GM12873 (cell line): ENCODE measurements at regions not wholly inside any gene's neighbourhood (a gene's known extent, or its start where the extent isn't known, plus 50 kb on each side); places are given as distances from the start of the nearest gene placed in this dataset.

Experiments
- TF ChIP-seq, protein P1 (sequence below): IDR thresholded peaks from 2 replicates; pipeline ENCODE4 v1.5.1; 2012; ENCODE audit warnings: low read depth, mild to moderate bottlenecking, moderate library complexity, low read length, control low read depth; ENCODE audit not compliant: insufficient read depth; ENCODE audit errors: missing control alignments

DNA sequence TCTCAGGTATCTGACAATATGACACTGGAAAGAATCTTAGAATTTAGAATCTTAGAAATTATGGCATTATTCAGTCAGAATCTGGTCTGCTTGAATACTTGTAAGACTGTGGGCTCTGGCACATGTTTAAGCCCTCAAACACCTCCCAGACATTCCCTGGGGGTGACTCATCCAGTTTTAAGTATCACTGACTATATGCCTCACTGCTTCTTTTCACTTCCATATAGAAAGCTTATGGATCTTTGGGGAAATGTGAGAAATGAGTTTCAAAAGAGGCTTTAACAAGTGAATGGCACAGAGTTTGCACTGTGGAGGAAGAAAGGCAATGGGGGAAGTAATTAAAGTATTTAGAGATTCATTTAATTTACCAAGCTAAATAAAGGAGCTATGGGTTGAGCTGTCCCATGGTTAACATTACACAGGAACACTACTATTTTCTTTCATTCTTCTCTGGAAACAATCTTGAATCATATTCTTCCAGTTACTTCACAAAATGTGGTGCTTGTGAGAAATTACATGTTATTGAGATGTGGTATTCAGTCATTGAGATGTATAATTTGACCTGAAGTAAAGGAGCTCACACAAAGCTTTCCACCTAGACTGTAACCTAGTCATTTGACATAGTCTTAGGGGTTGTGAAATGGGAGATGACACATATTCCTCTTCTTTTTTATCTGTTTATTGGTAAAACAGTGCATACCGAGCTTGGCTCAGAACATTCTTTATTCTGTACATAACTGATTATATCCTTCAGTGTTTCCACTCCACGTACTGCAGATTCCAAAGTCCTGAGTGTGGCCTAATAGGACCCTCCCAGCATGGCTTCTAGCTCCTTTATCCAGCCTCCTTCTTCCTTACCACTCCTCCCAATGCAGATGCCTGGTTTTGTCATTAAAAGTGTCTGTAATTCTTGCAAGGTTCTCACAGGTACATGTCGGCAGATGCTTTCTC is 544.6 kb upstream of the NECTIN3 start:
- TF ChIP-seq, protein P1, sequence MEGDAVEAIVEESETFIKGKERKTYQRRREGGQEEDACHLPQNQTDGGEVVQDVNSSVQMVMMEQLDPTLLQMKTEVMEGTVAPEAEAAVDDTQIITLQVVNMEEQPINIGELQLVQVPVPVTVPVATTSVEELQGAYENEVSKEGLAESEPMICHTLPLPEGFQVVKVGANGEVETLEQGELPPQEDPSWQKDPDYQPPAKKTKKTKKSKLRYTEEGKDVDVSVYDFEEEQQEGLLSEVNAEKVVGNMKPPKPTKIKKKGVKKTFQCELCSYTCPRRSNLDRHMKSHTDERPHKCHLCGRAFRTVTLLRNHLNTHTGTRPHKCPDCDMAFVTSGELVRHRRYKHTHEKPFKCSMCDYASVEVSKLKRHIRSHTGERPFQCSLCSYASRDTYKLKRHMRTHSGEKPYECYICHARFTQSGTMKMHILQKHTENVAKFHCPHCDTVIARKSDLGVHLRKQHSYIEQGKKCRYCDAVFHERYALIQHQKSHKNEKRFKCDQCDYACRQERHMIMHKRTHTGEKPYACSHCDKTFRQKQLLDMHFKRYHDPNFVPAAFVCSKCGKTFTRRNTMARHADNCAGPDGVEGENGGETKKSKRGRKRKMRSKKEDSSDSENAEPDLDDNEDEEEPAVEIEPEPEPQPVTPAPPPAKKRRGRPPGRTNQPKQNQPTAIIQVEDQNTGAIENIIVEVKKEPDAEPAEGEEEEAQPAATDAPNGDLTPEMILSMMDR: no peak

GRCh38 chr3:110528305-110529121 is 543.1 kb upstream of the NECTIN3 start:
- TF ChIP-seq, protein P1: no peak

- TF ChIP-seq, protein P1: no peak
Measured at GRCh38 chr3:110530902-110531301, 540.7 kb upstream of the NECTIN3 start.

GRCh38 chr3:110533089-110533488 is 538.5 kb upstream of the NECTIN3 start:
- TF ChIP-seq, protein P1: no peak

DNA sequence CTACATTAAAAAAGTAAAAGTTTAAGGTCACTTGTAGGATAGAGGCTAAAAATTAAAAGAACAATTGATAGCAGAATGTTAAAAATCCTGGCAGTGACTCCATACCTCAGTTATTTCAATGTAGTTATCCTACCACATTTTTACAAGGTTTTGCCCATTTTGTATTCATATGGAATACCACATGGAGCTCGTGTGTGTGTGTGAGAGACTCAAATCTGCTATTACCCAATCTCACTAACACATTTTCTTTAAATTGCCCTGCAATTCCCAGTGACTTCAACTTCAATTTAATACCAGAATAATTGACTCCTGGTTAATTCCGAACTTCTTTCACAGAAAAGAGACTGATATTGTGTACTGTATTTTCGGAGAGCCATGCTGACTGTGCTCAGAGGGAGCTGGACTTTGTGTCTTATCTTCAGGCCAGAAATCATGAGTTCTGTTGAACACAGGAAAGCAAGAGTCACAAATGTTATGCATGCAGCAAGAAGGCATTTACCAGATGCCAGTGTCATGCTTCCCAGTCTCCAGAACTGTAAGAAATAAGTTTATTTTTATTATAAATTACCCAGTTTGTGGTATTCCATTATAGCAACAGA is 529.0 kb upstream of the NECTIN3 start:
- TF ChIP-seq, protein P1: no peak

DNA sequence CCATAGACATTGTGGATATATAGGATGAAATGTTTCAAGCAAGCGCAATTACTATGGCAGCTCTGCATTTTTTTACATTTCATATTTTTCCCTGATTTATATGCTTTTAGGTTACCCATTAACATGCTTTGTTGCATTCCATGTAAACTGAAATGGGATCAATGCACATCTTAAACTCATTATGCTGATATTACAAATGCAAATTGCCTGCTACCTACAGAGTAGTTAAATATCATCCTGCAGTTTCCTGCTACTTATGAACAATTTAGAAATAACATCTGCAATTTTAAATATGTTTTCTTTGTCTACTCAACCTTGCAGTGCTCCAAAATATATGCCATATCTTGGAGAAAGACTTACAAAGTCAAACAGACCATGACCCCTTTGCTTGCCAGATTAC is 526.9 kb upstream of the NECTIN3 start:
- TF ChIP-seq, protein P1: no peak

DNA sequence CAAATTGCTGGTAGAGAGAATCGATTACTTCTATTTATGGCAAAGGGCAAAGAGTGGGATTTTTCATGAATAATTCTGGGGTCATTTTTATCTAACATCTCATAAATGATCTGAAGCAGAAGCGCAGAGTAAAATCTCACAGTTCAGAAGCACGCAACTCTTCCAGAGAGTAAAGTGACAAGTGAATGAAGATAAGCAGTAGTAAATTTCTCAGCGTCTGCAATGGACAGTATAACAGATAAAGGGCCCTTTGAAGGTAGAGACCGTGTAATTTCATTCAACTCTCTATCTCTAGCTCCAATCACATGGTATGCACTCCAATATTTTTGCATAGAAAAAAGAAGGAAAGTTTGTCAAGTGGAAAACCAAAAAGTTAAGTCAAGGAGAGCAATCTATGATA is 521.1 kb upstream of the NECTIN3 start:
- TF ChIP-seq, protein P1: no peak
